ENCODE measurements at regions not wholly inside any gene's neighbourhood (a gene's known extent, or its start where the extent isn't known, plus 50 kb on each side); places are given as distances from the start of the nearest gene placed in this dataset.

GRCh38 chr14:101228949-101229541, 325.5 kb upstream of the RTL1 start:
- Histone ChIP-seq H3K4me3 (ENCODE audit: low read length) (no peak overlapping the region), H3K27ac (ENCODE audit: low read length) (no peak overlapping the region), H3K9me2 (replicated peaks; ENCODE audit: insufficient read depth, low read length) (no peaks in the 10 kb centered on the region), H4K20me1 (ENCODE audit: insufficient read depth, low read length) (no peaks in the 10 kb centered on the region), H3K36me3 (replicated peaks; ENCODE audit: insufficient read depth, low read length) (no peaks in the 10 kb centered on the region), H3K27me3 (replicated peaks; ENCODE audit: insufficient read depth, low read length) (no peaks in the 10 kb centered on the region), H3K9me3 (replicated peaks; ENCODE audit: insufficient read depth, low read length) (no peaks in the 10 kb centered on the region), H3K4me1 (ENCODE audit: low read length) (no peaks in the 10 kb centered on the region), H3K9ac (ENCODE audit: low read length) (no peak overlapping the region), H3K79me2 (ENCODE audit: low read length) (no peaks in the 10 kb centered on the region), H3K4me2 (ENCODE audit: low read depth, low read length) (no peak overlapping the region), H2AFZ (ENCODE audit: low read length) (no peak overlapping the region), H3F3A (ENCODE audit: insufficient read depth, low read length) (no peaks in the 10 kb centered on the region)
- no peak for DNase-seq
- no peak for TF ChIP-seq EZH2phosphoT487 (IDR thresholded peaks at IDR 0.05; ENCODE audit: low read length)
- no peak for TF ChIP-seq EZH2 (optimal IDR thresholded peaks at IDR 0.05; ENCODE audit: low read depth, low read length)
- no peak for TF ChIP-seq CTCF (IDR thresholded peaks at IDR 0.05; ENCODE audit: low read length)

DNA sequence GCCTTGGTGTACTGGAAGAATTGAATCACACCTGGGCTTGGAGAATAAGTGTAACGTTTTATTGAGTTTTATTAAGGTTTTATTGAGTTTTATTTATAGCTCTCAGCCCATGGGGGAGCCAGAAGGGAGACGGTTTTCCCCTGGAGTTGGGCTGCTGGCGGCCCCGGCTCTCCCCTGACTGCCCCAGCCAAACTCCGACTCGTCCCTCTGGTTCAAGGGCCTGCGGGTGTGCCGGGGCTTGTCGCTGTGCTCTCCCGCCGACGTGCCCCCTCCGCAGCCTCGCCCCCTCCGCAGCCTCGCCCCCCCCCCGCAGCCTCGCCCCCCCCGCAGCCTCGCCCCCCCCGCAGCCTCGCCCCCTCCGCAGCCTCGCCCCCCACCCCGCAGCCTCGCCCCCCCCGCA, 326.1 kb upstream of the RTL1 start:
- no peak for TF ChIP-seq EZH2phosphoT487 (IDR thresholded peaks at IDR 0.05; ENCODE audit: low read length)
- Histone ChIP-seq H3K9me3 (replicated peaks; ENCODE audit: insufficient read depth, low read length) (no peaks in the 10 kb centered on the region), H3K79me2 (ENCODE audit: low read length) (no peaks in the 10 kb centered on the region), H2AFZ (ENCODE audit: low read length) (no peak overlapping the region), H3K4me1 (ENCODE audit: low read length) (no peaks in the 10 kb centered on the region), H3K4me2 (ENCODE audit: low read depth, low read length) (no peak overlapping the region), H3K9me2 (replicated peaks; ENCODE audit: insufficient read depth, low read length) (no peaks in the 10 kb centered on the region), H3F3A (ENCODE audit: insufficient read depth, low read length) (no peaks in the 10 kb centered on the region), H3K4me3 (ENCODE audit: low read length) (no peak overlapping the region), H3K27me3 (replicated peaks; ENCODE audit: insufficient read depth, low read length) (no peaks in the 10 kb centered on the region), H3K9ac (ENCODE audit: low read length) (no peak overlapping the region), H3K36me3 (replicated peaks; ENCODE audit: insufficient read depth, low read length) (no peaks in the 10 kb centered on the region), H4K20me1 (ENCODE audit: insufficient read depth, low read length) (no peaks in the 10 kb centered on the region), H3K27ac (ENCODE audit: low read length) (no peak overlapping the region)
- no peak for DNase-seq

- Histone ChIP-seq H4K20me1 (ENCODE audit: insufficient read depth, low read length) (no peaks in the 10 kb centered on the region), H3K79me2 (ENCODE audit: low read length) (no peaks in the 10 kb centered on the region), H3K9me2 (replicated peaks; ENCODE audit: insufficient read depth, low read length) (no peaks in the 10 kb centered on the region), H3K27ac (ENCODE audit: low read length) (no peak overlapping the region), H3K4me1 (ENCODE audit: low read length) (no peaks in the 10 kb centered on the region), H3F3A (ENCODE audit: insufficient read depth, low read length) (no peaks in the 10 kb centered on the region), H3K4me3 (ENCODE audit: low read length) (no peak overlapping the region), H3K4me2 (ENCODE audit: low read depth, low read length) (no peak overlapping the region), H3K9ac (ENCODE audit: low read length) (no peak overlapping the region), H3K9me3 (replicated peaks; ENCODE audit: insufficient read depth, low read length) (no peaks in the 10 kb centered on the region), H3K36me3 (replicated peaks; ENCODE audit: insufficient read depth, low read length) (no peaks in the 10 kb centered on the region), H3K27me3 (replicated peaks; ENCODE audit: insufficient read depth, low read length) (no peaks in the 10 kb centered on the region), H2AFZ (ENCODE audit: low read length) (no peak overlapping the region)
- no peak for DNase-seq
- TF ChIP-seq CTCF (IDR thresholded peaks at IDR 0.05; ENCODE audit: low read length) (no peak), EZH2 (optimal IDR thresholded peaks at IDR 0.05; ENCODE audit: low read depth, low read length) (no peak), EZH2phosphoT487 (IDR thresholded peaks at IDR 0.05; ENCODE audit: low read length) (no peak)
Observed at GRCh38 chr14:101230161-101230850, 326.8 kb upstream of the RTL1 start.

All from MM.1S (cell line).